Common myeloid progenitor, CD34-positive (primary cell): ENCODE measurements at regions not wholly inside any gene's neighbourhood (a gene's known extent, or its start where the extent isn't known, plus 50 kb on each side); places are given as distances from the start of the nearest gene placed in this dataset.
"Not testable (repeated sequence)": the region's sequence is repeated elsewhere in the genome, so short reads cannot be mapped to it uniquely, and the experiment has no call there.

Experiments
- CTCF ChIA-PET: fragments of 350-600 bp; sonication (Branson Sonifier 250); formaldehyde crosslinking; loops from one replicate; lab custom pipeline; 2021; ENCODE audit warnings: antibody characterized with exemption; lab: Charles Lee
- POLR2A ChIA-PET: fragments of 350-600 bp; sonication (Branson Sonifier 250); formaldehyde crosslinking; loops from one replicate; lab custom pipeline; 2021; ENCODE audit warnings: antibody characterized with exemption; lab: Charles Lee
- DNase-seq, 3 donors: peaks; one replicate each; pipeline versions ENCODE4 v3.0.0 to v3.0.0-alpha.2; 2013
- H3K27ac ChIP-seq, 2 experiments: 1 replicate in 1 of 2; 2 replicates in 1 of 2; pipeline ENCODE4 v1.7.0; 2013; ENCODE audit warnings: inconsistent platforms in 2 of 2, low read length in 2 of 2, mild to moderate bottlenecking in 2 of 2, low read depth in 1 of 2, moderate library complexity in 1 of 2; ENCODE audit not compliant: severe bottlenecking in 2 of 2, insufficient read depth in 1 of 2, poor library complexity in 1 of 2
- H3K27me3 ChIP-seq, 5 experiments: replicated peaks in 2 of 5; 1 replicate in 3 of 5; 2 replicates in 2 of 5; pipeline versions ENCODE4 v1.6.1 to v1.7.0; 2013; ENCODE audit warnings: low read length in 4 of 5, mild to moderate bottlenecking in 2 of 5, moderate library complexity in 2 of 5, inconsistent platforms in 1 of 5; ENCODE audit not compliant: insufficient read depth in 5 of 5, control insufficient read depth in 4 of 5
- H3K36me3 ChIP-seq, 4 experiments: 1 replicate in 2 of 4; 2 replicates in 2 of 4; pipeline versions ENCODE4 v1.6.1 to v1.7.0; 2013; ENCODE audit warnings: low read length in 3 of 4, control low read depth in 1 of 4, mild to moderate bottlenecking in 1 of 4; ENCODE audit not compliant: control insufficient read depth in 4 of 4, insufficient read depth in 4 of 4
- H3K4me1 ChIP-seq, 4 experiments: 1 replicate in 3 of 4; 2 replicates in 1 of 4; pipeline versions ENCODE4 v1.6.1 to v1.7.1; 2013; ENCODE audit warnings: low read length in 3 of 4, mild to moderate bottlenecking in 3 of 4, control low read depth in 1 of 4, inconsistent platforms in 1 of 4, moderate library complexity in 1 of 4; ENCODE audit not compliant: control insufficient read depth in 4 of 4, insufficient read depth in 4 of 4; ENCODE audit errors: control extremely low read depth in 1 of 4
- H3K4me3 ChIP-seq, 7 experiments: 1 replicate in 4 of 7; 2 replicates in 3 of 7; pipeline versions ENCODE4 v1.5.1 to v1.7.0; 2013; ENCODE audit warnings: mild to moderate bottlenecking in 7 of 7, low read length in 6 of 7, moderate library complexity in 6 of 7, inconsistent platforms in 2 of 7, low read depth in 2 of 7, control low read depth in 1 of 7; ENCODE audit not compliant: insufficient read depth in 4 of 7, control insufficient read depth in 1 of 7; ENCODE audit errors: extremely low read depth in 1 of 7
- H3K9me3 ChIP-seq, 5 experiments: 1 replicate in 4 of 5; 2 replicates in 1 of 5; pipeline versions ENCODE4 v1.6.1 to v1.7.1; 2013; ENCODE audit warnings: low read length in 4 of 5, mild to moderate bottlenecking in 2 of 5, inconsistent platforms in 1 of 5, low read depth in 1 of 5, moderate library complexity in 1 of 5; ENCODE audit not compliant: control insufficient read depth in 4 of 5, insufficient read depth in 2 of 5; ENCODE audit errors: control extremely low read depth in 1 of 5
- WGBS: methylation state at CpG from one replicate; pipeline ENCODE4 v1.1.5; 2013; ENCODE audit not compliant: insufficient coverage; 5-methylcytosine and 5-hydroxymethylcytosine counted together

- 98% methylated on average over 13 of the region's 19 CpGs for WGBS
- H3K9me3 ChIP-seq, H3K4me3 ChIP-seq, CTCF ChIA-PET, H3K4me1 ChIP-seq, H3K27ac ChIP-seq, H3K27me3 ChIP-seq, DNase-seq, POLR2A ChIA-PET, H3K36me3 ChIP-seq: not testable (repeated sequence)
Measured at GRCh38 chr1:195847957-195848875, 760.0 kb downstream of the KCNT2 start.

DNA sequence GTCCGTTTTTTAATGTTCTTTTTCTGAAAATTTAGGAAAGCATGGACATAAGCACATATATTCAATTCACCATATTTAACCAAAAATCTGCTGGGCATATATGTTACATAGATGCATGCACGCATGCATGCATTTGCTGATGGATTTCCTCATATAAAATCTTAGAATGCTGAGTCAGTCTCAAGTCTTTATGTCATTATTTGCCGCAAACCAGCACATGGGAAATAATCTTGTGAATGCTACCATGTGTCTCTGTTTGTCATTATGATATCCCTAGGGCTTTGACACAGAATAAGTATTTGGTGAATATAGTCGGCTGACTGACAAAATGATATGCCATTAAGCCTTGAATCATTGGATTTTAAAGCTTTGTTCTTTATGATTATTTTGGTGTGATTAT, 776.5 kb downstream of the KCNT2 start:
- no peak for DNase-seq
- Histone ChIP-seq H3K4me1 (no peaks in the 10 kb centered on the region), H3K27me3 (no peaks in the 10 kb centered on the region), H3K4me3 (no peak overlapping the region), H3K36me3 (no peaks in the 10 kb centered on the region), H3K9me3 (no peaks in the 10 kb centered on the region), H3K27ac (no peak overlapping the region)
- ChIA-PET CTCF (interaction anchor here (1.1 kb wide), 1 partner anchor 317 kb away, joined by 3 read pairs; no protein-coding TSS in a partner anchor), POLR2A (no interaction called here)
- WGBS, result 100% methylated on average over 3 of the region's 4 CpGs

- H3K4me1 ChIP-seq, result no peaks in the 10 kb centered on the region
- DNase-seq, result no peak
- H3K36me3 ChIP-seq, result no peaks in the 10 kb centered on the region
- H3K4me3 ChIP-seq, result no peak overlapping the region
- CTCF ChIA-PET, result no interaction called here
- H3K27ac ChIP-seq, result no peak overlapping the region
- no peaks in the 10 kb centered on the region for H3K27me3 ChIP-seq
- POLR2A ChIA-PET, result no interaction called here
- H3K9me3 ChIP-seq, result no peaks in the 10 kb centered on the region
Measured at GRCh38 chr1:195828325-195828724, 779.9 kb downstream of the KCNT2 start.

GRCh38 chr1:195820925-195821324, 787.3 kb downstream of the KCNT2 start:
- POLR2A ChIA-PET, result no interaction called here
- H3K9me3 ChIP-seq, result peaks cover 0 to 4% (median 0%) of the 10 kb centered on the region in 5 experiments
- no peak overlapping the region for H3K27ac ChIP-seq
- CTCF ChIA-PET, result no interaction called here
- no peaks in the 10 kb centered on the region for H3K4me1 ChIP-seq
- DNase-seq, result no peak
- H3K36me3 ChIP-seq, result no peaks in the 10 kb centered on the region
- H3K27me3 ChIP-seq, result no peaks in the 10 kb centered on the region
- 85% methylated on average over 1 of the region's 3 CpGs for WGBS
- H3K4me3 ChIP-seq, result no peak overlapping the region

- no peak overlapping the region for H3K4me3 ChIP-seq
- CTCF ChIA-PET, result no interaction called here
- H3K36me3 ChIP-seq, result no peaks in the 10 kb centered on the region
- peak in 2 of 3 donors; percentile 3 to 7 for DNase-seq
- WGBS, result no CpG with 5 or more reads among the region's 2 CpGs
- no peaks in the 10 kb centered on the region for H3K27me3 ChIP-seq
- POLR2A ChIA-PET, result no interaction called here
- H3K4me1 ChIP-seq, result peaks cover 0 to 5% (median 1%) of the 10 kb centered on the region in 4 experiments
- no peaks in the 10 kb centered on the region for H3K9me3 ChIP-seq
- H3K27ac ChIP-seq, result no peak overlapping the region
Measured at GRCh38 chr1:195806060-195806459, 802.2 kb downstream of the KCNT2 start.

DNA sequence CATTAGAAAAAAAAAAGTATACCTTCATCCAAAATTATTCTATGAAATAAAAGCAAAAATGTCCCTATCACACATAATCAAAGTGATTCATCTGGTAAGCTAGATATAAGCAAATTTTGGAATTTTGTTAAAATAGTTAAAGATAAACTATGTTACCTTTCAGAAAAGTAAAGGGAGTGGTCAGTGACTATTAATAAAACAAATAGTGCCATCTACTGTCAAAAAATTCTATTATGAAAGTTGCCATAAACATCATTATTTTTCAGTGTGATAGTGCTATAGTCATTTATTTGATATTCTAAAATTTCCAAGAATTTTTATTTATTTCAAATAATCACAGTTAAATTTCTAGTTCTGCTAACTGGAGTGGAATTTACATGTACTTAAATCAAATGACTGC, 803.7 kb downstream of the KCNT2 start:
- no peaks in the 10 kb centered on the region for H3K9me3 ChIP-seq
- H3K27me3 ChIP-seq, result no peaks in the 10 kb centered on the region
- no peaks in the 10 kb centered on the region for H3K36me3 ChIP-seq
- H3K27ac ChIP-seq, result no peak overlapping the region
- H3K4me1 ChIP-seq, result peaks cover 0 to 5% (median 1%) of the 10 kb centered on the region in 4 experiments
- ChIA-PET CTCF (no interaction called here), POLR2A (no interaction called here)
- DNase-seq, result no peak
- no peak overlapping the region for H3K4me3 ChIP-seq

DNA sequence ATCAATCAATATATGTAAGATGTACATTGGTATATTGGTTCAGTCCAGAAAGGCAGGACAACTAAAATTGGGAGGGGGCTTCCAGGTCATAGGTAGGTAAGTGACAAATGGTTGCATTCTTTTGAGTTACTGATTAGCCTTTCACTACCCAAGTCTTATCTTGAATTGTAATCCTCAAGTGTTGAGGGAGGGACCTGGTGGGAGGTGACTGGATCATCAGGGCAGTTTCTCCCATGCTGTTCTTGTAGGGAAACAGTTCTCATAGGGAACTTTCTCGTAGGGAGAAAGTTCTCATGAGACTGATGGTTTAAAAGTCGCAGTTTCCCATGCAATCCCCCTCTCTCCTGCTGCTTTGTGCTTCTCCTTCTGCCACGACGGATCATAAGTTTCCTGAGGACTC, 809.2 kb downstream of the KCNT2 start:
- POLR2A ChIA-PET, result no interaction called here
- CTCF ChIA-PET, result no interaction called here
- no peak overlapping the region for H3K4me3 ChIP-seq
- no peak overlapping the region for H3K27ac ChIP-seq
- no peaks in the 10 kb centered on the region for H3K9me3 ChIP-seq
- H3K27me3 ChIP-seq, result no peaks in the 10 kb centered on the region
- no peaks in the 10 kb centered on the region for H3K36me3 ChIP-seq
- 96% methylated on average over 3 of the region's 4 CpGs for WGBS
- no peaks in the 10 kb centered on the region for H3K4me1 ChIP-seq
- DNase-seq, result no peak
